ENCODE measurements at regions not wholly inside any gene's neighbourhood (a gene's known extent, or its start where the extent isn't known, plus 50 kb on each side); places are given as distances from the start of the nearest gene placed in this dataset.

- POLR2A ChIA-PET: interaction anchor here (0.7 kb wide), 1 partner anchor 79 kb away, joined by 3 read pairs; no protein-coding TSS in a partner anchor
- Histone ChIP-seq H3K36me3 (ENCODE audit: insufficient read depth, low read length) (no peaks in the 10 kb centered on the region), H3K4me2 (ENCODE audit: low read length) (no peak overlapping the region), H3K79me2 (ENCODE audit: insufficient read depth, low read depth, low read length) (no peaks in the 10 kb centered on the region), H2AFZ (ENCODE audit: low read length) (peak overlapping the region; percentile 59), H3K4me1 (ENCODE audit: insufficient read depth, low read length, poor library complexity, severe bottlenecking) (no peaks in the 10 kb centered on the region), H3K27ac (ENCODE audit: low read depth, low read length, poor library complexity, severe bottlenecking) (no peak overlapping the region), H3K9me2 (ENCODE audit: insufficient read depth, low read length) (no peaks in the 10 kb centered on the region), H3K9me3 (ENCODE audit: low read length) (peaks cover 8% of the 10 kb centered on the region; the same call in 1 of the 2 replicates), H3K4me3 (ENCODE audit: low read depth, low read length, poor library complexity, severe bottlenecking) (no peak overlapping the region), H4K20me1 (ENCODE audit: insufficient read depth, low read length) (no peaks in the 10 kb centered on the region)
- TF ChIP-seq EZH2phosphoT487 (IDR thresholded peaks at IDR 0.05; ENCODE audit: borderline replicate concordance, low read depth, low read length): no peak
- no peak for TF ChIP-seq CTCF (conservative IDR thresholded peaks at IDR 0.05; ENCODE audit: low read length)
- no TSS peak for BruUV-seq (replicated peaks)
- intact Hi-C loops (cut with micrococcal nuclease; ENCODE audit: unreplicated experiment): no loop called here
- DNase-seq (ENCODE audit: low spot score): no peak
- CTCF ChIA-PET (ENCODE audit: unreplicated experiment): no interaction called here
These were observed 130.2 kb upstream of the CNTNAP2 start for GRCh38 chr7:145986248-145986874.

GRCh38 chr7:145978769-145979168, 137.8 kb upstream of the CNTNAP2 start:
- no peak for DNase-seq (ENCODE audit: low spot score)
- Histone ChIP-seq H3K4me1 (ENCODE audit: insufficient read depth, low read length, poor library complexity, severe bottlenecking) (no peaks in the 10 kb centered on the region), H3K4me3 (ENCODE audit: low read depth, low read length, poor library complexity, severe bottlenecking) (no peak overlapping the region), H3K36me3 (ENCODE audit: insufficient read depth, low read length) (no peaks in the 10 kb centered on the region), H4K20me1 (ENCODE audit: insufficient read depth, low read length) (no peaks in the 10 kb centered on the region), H3K9me3 (ENCODE audit: low read length) (0 out of 2 replicates have a peak, but pooled peaks cover 5% of the 10 kb centered on the region), H2AFZ (ENCODE audit: low read length) (no peak overlapping the region), H3K4me2 (ENCODE audit: low read length) (no peak overlapping the region), H3K27ac (ENCODE audit: low read depth, low read length, poor library complexity, severe bottlenecking) (no peak overlapping the region), H3K9me2 (ENCODE audit: insufficient read depth, low read length) (no peaks in the 10 kb centered on the region), H3K79me2 (ENCODE audit: insufficient read depth, low read depth, low read length) (no peaks in the 10 kb centered on the region)
- no TSS peak for BruUV-seq (replicated peaks)
- CTCF ChIA-PET (ENCODE audit: unreplicated experiment): no interaction called here
- TF ChIP-seq EZH2phosphoT487 (IDR thresholded peaks at IDR 0.05; ENCODE audit: borderline replicate concordance, low read depth, low read length) (no peak), CTCF (conservative IDR thresholded peaks at IDR 0.05; ENCODE audit: low read length) (no peak)
- intact Hi-C loops (cut with micrococcal nuclease; ENCODE audit: unreplicated experiment): no loop called here
- POLR2A ChIA-PET: interaction anchor here (1.1 kb wide), 1 partner anchor 9 kb away, joined by 3 read pairs; no protein-coding TSS in a partner anchor

- TF ChIP-seq EZH2phosphoT487 (IDR thresholded peaks at IDR 0.05; ENCODE audit: borderline replicate concordance, low read depth, low read length): no peak
- no peak for TF ChIP-seq CTCF (conservative IDR thresholded peaks at IDR 0.05; ENCODE audit: low read length)
- intact Hi-C loops (cut with micrococcal nuclease; ENCODE audit: unreplicated experiment): loop anchor here (5.0 kb wide), 1 partner anchor 127 kb away; no protein-coding TSS in a partner anchor
- Histone ChIP-seq H2AFZ (ENCODE audit: low read length) (0 out of 2 replicates have a peak overlapping the region, but pooled peaks have one; percentile 11), H3K36me3 (ENCODE audit: insufficient read depth, low read length) (peaks cover 37% of the 10 kb centered on the region), H3K4me1 (ENCODE audit: insufficient read depth, low read length, poor library complexity, severe bottlenecking) (peaks cover 54% of the 10 kb centered on the region), H3K9me3 (ENCODE audit: low read length) (peaks cover 46% of the 10 kb centered on the region), H4K20me1 (ENCODE audit: insufficient read depth, low read length) (no peaks in the 10 kb centered on the region), H3K4me2 (ENCODE audit: low read length) (no peak overlapping the region), H3K9me2 (ENCODE audit: insufficient read depth, low read length) (no peaks in the 10 kb centered on the region), H3K79me2 (ENCODE audit: insufficient read depth, low read depth, low read length) (no peaks in the 10 kb centered on the region), H3K27ac (ENCODE audit: low read depth, low read length, poor library complexity, severe bottlenecking) (peak overlapping the region; percentile 7), H3K4me3 (ENCODE audit: low read depth, low read length, poor library complexity, severe bottlenecking) (no peak overlapping the region)
- no TSS peak for BruUV-seq (replicated peaks)
- no peak for DNase-seq (ENCODE audit: low spot score)
- ChIA-PET POLR2A (interaction anchor here (1.2 to 2.5 kb wide), 3 partner anchors 42 to 53 kb away, joined by 3 to 12 read pairs (median 5); no protein-coding TSS in a partner anchor), CTCF (ENCODE audit: unreplicated experiment) (no interaction called here)
These were observed 156.6 kb upstream of the CNTNAP2 start for GRCh38 chr7:145959981-145960380.

Measured in OCI-LY7 (cell line).